Parathyroid adenoma (tissue), 2 donors: ENCODE measurements at regions not wholly inside any gene's neighbourhood (a gene's known extent, or its start where the extent isn't known, plus 50 kb on each side); places are given as distances from the start of the nearest gene placed in this dataset.
"Not testable (repeated sequence)": the region's sequence is repeated elsewhere in the genome, so short reads cannot be mapped to it uniquely, and the experiment has no call there.

Experiments used
- H2AFZ ChIP-seq: fragments of 300-600 bp; sonication (generic); one replicate; pipeline ENCODE4 v1.7.0; 2017; ENCODE audit warnings: antibody characterized with exemption, mild to moderate bottlenecking
- H3K27ac ChIP-seq: fragments of 300-600 bp; sonication (generic); one replicate; pipeline ENCODE4 v1.7.0; 2017
- H3K27me3 ChIP-seq: fragments of 300-600 bp; sonication (generic); one replicate; pipeline ENCODE4 v1.7.0; 2017; ENCODE audit warnings: low read length; ENCODE audit not compliant: control insufficient read depth, insufficient read depth
- H3K36me3 ChIP-seq: fragments of 300-600 bp; sonication (generic); one replicate; pipeline ENCODE4 v1.7.0; 2017; ENCODE audit warnings: low read length; ENCODE audit not compliant: control insufficient read depth, insufficient read depth
- H3K4me1 ChIP-seq: fragments of 300-600 bp; sonication (generic); one replicate; pipeline ENCODE4 v1.7.0; 2017; ENCODE audit warnings: control low read depth
- H3K4me2 ChIP-seq: fragments of 300-600 bp; sonication (generic); one replicate; pipeline ENCODE4 v1.7.0; 2017; ENCODE audit warnings: low read length
- H3K4me3 ChIP-seq: fragments of 300-600 bp; sonication (generic); one replicate; pipeline ENCODE4 v1.7.0; 2017; ENCODE audit warnings: low read depth, low read length
- H3K79me2 ChIP-seq: fragments of 300-600 bp; sonication (generic); one replicate; pipeline ENCODE4 v1.7.0; 2017; ENCODE audit warnings: control low read depth
- H3K9ac ChIP-seq: fragments of 300-600 bp; sonication (generic); one replicate; pipeline ENCODE4 v1.7.0; 2017; ENCODE audit warnings: mild to moderate bottlenecking
- H3K9me3 ChIP-seq: fragments of 300-600 bp; sonication (generic); one replicate; pipeline ENCODE4 v1.7.0; 2017; ENCODE audit warnings: low read length; ENCODE audit not compliant: control insufficient read depth
- TF ChIP-seq, protein P1 (sequence below): fragments of 300-600 bp; sonication (generic); IDR thresholded peaks from one replicate; pipeline ENCODE4 v1.7.0; 2017; ENCODE audit warnings: antibody characterized with exemption, mild to moderate bottlenecking
- donor health status: primary hyperparathyroidism.

DNA sequence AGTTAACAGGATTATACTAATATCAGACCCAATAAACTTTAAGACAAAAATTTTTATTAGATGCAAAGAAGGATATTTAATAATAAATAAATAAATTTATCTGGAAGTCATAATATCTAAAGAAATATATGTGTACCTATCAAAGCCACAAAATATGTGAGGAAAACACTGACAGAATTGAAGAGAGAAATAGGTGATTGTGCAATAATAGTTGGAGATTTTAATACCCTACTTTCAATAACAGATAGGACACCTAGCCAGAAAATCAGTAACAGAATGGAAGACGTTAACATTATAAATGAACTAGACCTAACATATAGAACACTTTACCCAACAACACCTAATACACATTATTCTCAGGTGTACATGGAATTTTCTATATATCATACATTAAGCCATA lies 541.4 kb upstream of the SMC2 start:
- no peaks in the 10 kb centered on the region for H3K27me3 ChIP-seq
- H3K79me2 ChIP-seq: no peaks in the 10 kb centered on the region
- H3K4me1 ChIP-seq: no peaks in the 10 kb centered on the region
- TF ChIP-seq, protein P1, sequence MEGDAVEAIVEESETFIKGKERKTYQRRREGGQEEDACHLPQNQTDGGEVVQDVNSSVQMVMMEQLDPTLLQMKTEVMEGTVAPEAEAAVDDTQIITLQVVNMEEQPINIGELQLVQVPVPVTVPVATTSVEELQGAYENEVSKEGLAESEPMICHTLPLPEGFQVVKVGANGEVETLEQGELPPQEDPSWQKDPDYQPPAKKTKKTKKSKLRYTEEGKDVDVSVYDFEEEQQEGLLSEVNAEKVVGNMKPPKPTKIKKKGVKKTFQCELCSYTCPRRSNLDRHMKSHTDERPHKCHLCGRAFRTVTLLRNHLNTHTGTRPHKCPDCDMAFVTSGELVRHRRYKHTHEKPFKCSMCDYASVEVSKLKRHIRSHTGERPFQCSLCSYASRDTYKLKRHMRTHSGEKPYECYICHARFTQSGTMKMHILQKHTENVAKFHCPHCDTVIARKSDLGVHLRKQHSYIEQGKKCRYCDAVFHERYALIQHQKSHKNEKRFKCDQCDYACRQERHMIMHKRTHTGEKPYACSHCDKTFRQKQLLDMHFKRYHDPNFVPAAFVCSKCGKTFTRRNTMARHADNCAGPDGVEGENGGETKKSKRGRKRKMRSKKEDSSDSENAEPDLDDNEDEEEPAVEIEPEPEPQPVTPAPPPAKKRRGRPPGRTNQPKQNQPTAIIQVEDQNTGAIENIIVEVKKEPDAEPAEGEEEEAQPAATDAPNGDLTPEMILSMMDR: no peak
- no peaks in the 10 kb centered on the region for H3K9me3 ChIP-seq
- no peak overlapping the region for H3K27ac ChIP-seq
- H3K4me2 ChIP-seq: no peak overlapping the region
- H2AFZ ChIP-seq: no peak overlapping the region
- H3K36me3 ChIP-seq: no peaks in the 10 kb centered on the region
- no peak overlapping the region for H3K4me3 ChIP-seq
- H3K9ac ChIP-seq: no peak overlapping the region

DNA sequence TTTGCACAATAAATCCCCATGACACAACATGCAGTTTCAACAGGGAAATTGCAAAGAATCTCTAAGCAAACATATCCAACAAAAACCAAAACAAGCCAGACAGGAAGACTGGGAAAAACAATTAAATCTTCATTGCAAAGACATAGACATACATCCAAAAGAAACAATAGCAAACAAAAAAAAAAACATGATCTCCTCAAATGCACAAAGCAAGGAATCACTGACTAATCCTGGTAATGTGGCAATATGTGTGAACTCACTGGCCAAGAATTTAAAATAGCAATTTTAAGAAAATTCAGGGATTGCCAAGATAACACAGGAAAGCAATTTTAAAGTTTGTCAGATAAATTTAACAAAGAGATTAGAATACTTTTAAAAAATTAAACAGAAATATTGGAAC lies 520.1 kb upstream of the SMC2 start:
- TF ChIP-seq, protein P1: no peak
- Histone ChIP-seq H3K27me3 (no peaks in the 10 kb centered on the region), H3K36me3 (no peaks in the 10 kb centered on the region), H2AFZ (no peak overlapping the region), H3K4me1 (no peaks in the 10 kb centered on the region), H3K4me3 (no peak overlapping the region), H3K9ac (no peak overlapping the region), H3K27ac (no peak overlapping the region), H3K4me2 (no peak overlapping the region), H3K79me2 (no peaks in the 10 kb centered on the region), H3K9me3 (no peaks in the 10 kb centered on the region)

DNA sequence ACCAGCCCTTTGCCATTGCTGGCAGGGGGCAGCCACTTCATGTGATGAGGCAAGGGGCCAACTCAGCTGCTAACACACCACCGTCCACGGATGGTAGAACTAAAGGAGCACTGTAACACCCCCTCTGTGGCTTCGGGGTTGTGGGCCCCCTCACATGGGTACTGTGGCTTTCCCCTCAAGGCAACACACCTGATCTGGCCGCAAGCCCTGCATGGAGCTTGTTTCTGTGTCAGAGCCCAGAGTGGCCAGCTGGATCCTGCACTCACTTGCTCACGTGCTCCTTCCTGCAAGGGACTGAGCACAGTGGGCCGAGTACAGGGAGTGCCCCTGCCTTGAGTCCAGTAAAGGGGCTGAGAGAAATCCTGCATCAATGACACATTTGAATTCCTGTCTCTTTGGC lies 507.4 kb upstream of the SMC2 start:
- Histone ChIP-seq H3K9ac (no peak overlapping the region), H3K79me2 (no peaks in the 10 kb centered on the region), H3K27me3 (no peaks in the 10 kb centered on the region), H3K4me3 (no peak overlapping the region), H3K36me3 (no peaks in the 10 kb centered on the region), H3K27ac (no peak overlapping the region), H3K4me1 (no peaks in the 10 kb centered on the region), H3K9me3 (no peaks in the 10 kb centered on the region), H3K4me2 (no peak overlapping the region), H2AFZ (no peak overlapping the region)
- TF ChIP-seq, protein P1: no peak

DNA sequence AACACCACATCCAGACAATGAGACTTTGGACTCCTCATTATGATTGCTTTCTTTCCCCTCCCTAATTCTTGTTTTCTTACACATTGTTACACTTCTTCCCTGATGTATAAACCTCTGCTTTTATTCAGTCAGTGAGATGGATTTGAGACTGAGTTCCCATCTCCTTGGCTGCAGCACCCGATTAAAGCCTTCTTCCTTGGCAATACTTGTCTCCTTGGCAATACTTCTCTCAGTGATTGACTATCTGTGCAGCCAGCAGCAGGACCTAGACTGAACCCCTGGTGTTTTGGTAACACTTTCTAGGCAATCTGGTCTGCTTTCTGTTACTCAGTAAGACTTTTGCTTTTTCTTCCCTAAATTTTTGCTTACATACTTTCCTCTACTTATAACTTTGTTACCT lies 492.8 kb upstream of the SMC2 start:
- H3K36me3 ChIP-seq: no peaks in the 10 kb centered on the region
- no peaks in the 10 kb centered on the region for H3K79me2 ChIP-seq
- no peak overlapping the region for H3K4me3 ChIP-seq
- H2AFZ ChIP-seq: no peak overlapping the region
- no peaks in the 10 kb centered on the region for H3K9me3 ChIP-seq
- no peak overlapping the region for H3K9ac ChIP-seq
- TF ChIP-seq, protein P1: no peak
- no peak overlapping the region for H3K4me2 ChIP-seq
- H3K4me1 ChIP-seq: no peaks in the 10 kb centered on the region
- H3K27me3 ChIP-seq: no peaks in the 10 kb centered on the region
- H3K27ac ChIP-seq: no peak overlapping the region

DNA sequence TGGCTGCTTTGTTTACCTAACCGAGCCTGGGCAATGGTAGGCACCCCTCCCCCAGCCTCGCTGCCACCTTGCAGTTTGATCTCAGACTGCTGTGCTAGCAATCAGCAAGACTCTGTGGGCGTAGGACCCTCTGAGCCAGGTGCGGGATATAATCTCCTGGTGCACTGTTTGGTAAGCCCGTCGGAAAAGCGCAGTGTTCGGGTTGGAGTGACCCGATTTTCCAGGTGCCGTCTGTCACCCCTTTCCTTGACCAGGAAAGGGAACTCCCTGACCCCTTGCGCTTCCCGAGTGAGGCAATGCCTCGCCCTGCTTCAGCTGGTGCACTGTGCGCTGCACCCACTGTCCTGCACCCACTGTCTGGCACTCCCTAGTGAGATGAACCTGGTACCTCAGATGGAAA lies 482.2 kb upstream of the SMC2 start:
- not testable (repeated sequence) for H3K4me1 ChIP-seq, H3K9ac ChIP-seq, H3K27me3 ChIP-seq, H3K79me2 ChIP-seq, H3K4me2 ChIP-seq, H3K4me3 ChIP-seq, H3K36me3 ChIP-seq, H3K27ac ChIP-seq, H2AFZ ChIP-seq, H3K9me3 ChIP-seq
